ENCODE measurements at regions not wholly inside any gene's neighbourhood (a gene's known extent, or its start where the extent isn't known, plus 50 kb on each side); places are given as distances from the start of the nearest gene placed in this dataset.

- no peak for TF ChIP-seq CTCF (IDR thresholded peaks at IDR 0.05)
- TF ChIP-seq EZH2 (IDR thresholded peaks at IDR 0.05): no peak
- no peak for TF ChIP-seq EZH2phosphoT487 (IDR thresholded peaks at IDR 0.05)
These were observed 480.4 kb downstream of the FOXO1 start for GRCh38 chr13:40186041-40186440.
